Gastrocnemius medialis (tissue), 4 donors: ENCODE measurements at regions not wholly inside any gene's neighbourhood (a gene's known extent, or its start where the extent isn't known, plus 50 kb on each side); places are given as distances from the start of the nearest gene placed in this dataset.

Experiments used
- ATAC-seq, 2 donors: fragments of 150-250 bp; one replicate each; pipeline ENCODE4 v1.9.1; 2016
- DNase-seq, 2 donors: peaks; one replicate each; pipeline ENCODE4 v3.0.0-alpha.2; 2019
- H3K27ac ChIP-seq, 4 donors: fragments of 200-600 bp; sonication (generic); 1 replicate in 1 of 4; 2 replicates in 3 of 4; pipeline ENCODE4 v1.5.1; 2016 to 2018; ENCODE audit warnings: mild to moderate bottlenecking in 2 of 4, moderate library complexity in 1 of 4
- H3K27me3 ChIP-seq, 3 donors: fragments of 200-600 bp; sonication (generic) in 2 of 3; 1 replicate in 1 of 3; 2 replicates in 2 of 3; pipeline versions ENCODE4 v1.5.1 to v1.6.0; 2016 to 2019; ENCODE audit warnings: mild to moderate bottlenecking in 1 of 3, moderate library complexity in 1 of 3
- H3K36me3 ChIP-seq, 2 donors: fragments of 200-600 bp; sonication (generic) in 1 of 2; one replicate each; pipeline ENCODE4 v1.5.1; 2017 to 2018
- H3K4me1 ChIP-seq, 2 donors: fragments of 200-600 bp; sonication (generic) in 1 of 2; one replicate each; pipeline ENCODE4 v1.5.1; 2016 to 2017; ENCODE audit warnings: mild to moderate bottlenecking in 2 of 2
- H3K4me3 ChIP-seq, 4 donors: fragments of 200-600 bp; sonication (generic) in 3 of 4; 1 replicate in 1 of 4; 2 replicates in 3 of 4; pipeline ENCODE4 v1.5.1; 2016 to 2019; ENCODE audit warnings: mild to moderate bottlenecking in 2 of 4
- H3K9me3 ChIP-seq, 3 donors: fragments of 200-600 bp; sonication (generic) in 2 of 3; 1 replicate in 1 of 3; 2 replicates in 2 of 3; pipeline ENCODE4 v1.5.1; 2016 to 2019
- POLR2A ChIP-seq, 2 donors: fragments of 450-650 bp; IDR thresholded peaks; one replicate each; pipeline ENCODE4 v1.6.1; 2017; ENCODE audit warnings: antibody characterized with exemption in 2 of 2, mild to moderate bottlenecking in 2 of 2, moderate library complexity in 2 of 2
- in situ Hi-C, 4 donors: fragments of 200-750 bp; cut with MboI; loops; one replicate each; pipeline versions ENCODE4 v1.15.0 to v1.8.0; 2017; ENCODE audit warnings: low sequenced_read_pairs in 4 of 4
- intact Hi-C: fragments of 100-400 bp; cut with DNase I; formaldehyde crosslinking; loops from one replicate; pipeline ENCODE4 v1.15.1; 2023; ENCODE audit warnings: low total_unique reads
- TF ChIP-seq, protein P1 (sequence below), 5 experiments: fragments of 450-650 bp in 3 of 5; fragments of 200-600 bp in 2 of 5; sonication (generic) in 2 of 5; IDR thresholded peaks in 4 of 5; conservative IDR thresholded peaks in 1 of 5; 1 replicate in 4 of 5; 2 replicates in 1 of 5; pipeline ENCODE4 v1.5.1; 2016 to 2019; ENCODE audit warnings: antibody characterized with exemption in 5 of 5, mild to moderate bottlenecking in 3 of 5, moderate library complexity in 3 of 5

- in situ Hi-C loops (no loop called here), intact Hi-C loops (no loop called here)
- no peaks in the 10 kb centered on the region for H3K9me3 ChIP-seq
- no peak overlapping the region for H3K27ac ChIP-seq
- H3K36me3 ChIP-seq: no peaks in the 10 kb centered on the region
- DNase-seq (no peak), ATAC-seq (no peak)
- TF ChIP-seq, protein P1, sequence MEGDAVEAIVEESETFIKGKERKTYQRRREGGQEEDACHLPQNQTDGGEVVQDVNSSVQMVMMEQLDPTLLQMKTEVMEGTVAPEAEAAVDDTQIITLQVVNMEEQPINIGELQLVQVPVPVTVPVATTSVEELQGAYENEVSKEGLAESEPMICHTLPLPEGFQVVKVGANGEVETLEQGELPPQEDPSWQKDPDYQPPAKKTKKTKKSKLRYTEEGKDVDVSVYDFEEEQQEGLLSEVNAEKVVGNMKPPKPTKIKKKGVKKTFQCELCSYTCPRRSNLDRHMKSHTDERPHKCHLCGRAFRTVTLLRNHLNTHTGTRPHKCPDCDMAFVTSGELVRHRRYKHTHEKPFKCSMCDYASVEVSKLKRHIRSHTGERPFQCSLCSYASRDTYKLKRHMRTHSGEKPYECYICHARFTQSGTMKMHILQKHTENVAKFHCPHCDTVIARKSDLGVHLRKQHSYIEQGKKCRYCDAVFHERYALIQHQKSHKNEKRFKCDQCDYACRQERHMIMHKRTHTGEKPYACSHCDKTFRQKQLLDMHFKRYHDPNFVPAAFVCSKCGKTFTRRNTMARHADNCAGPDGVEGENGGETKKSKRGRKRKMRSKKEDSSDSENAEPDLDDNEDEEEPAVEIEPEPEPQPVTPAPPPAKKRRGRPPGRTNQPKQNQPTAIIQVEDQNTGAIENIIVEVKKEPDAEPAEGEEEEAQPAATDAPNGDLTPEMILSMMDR (IDR thresholded peaks at IDR 0.05 in 4 of 5, conservative IDR thresholded peaks at IDR 0.05 in 1 of 5): no peak
- no peak for TF ChIP-seq POLR2A (IDR thresholded peaks at IDR 0.05)
- H3K27me3 ChIP-seq: no peaks in the 10 kb centered on the region
- H3K4me3 ChIP-seq: no peak overlapping the region
- H3K4me1 ChIP-seq: no peaks in the 10 kb centered on the region
These were observed 185.6 kb upstream of the PRSS58 start for GRCh38 chr7:142443216-142444010.

DNA sequence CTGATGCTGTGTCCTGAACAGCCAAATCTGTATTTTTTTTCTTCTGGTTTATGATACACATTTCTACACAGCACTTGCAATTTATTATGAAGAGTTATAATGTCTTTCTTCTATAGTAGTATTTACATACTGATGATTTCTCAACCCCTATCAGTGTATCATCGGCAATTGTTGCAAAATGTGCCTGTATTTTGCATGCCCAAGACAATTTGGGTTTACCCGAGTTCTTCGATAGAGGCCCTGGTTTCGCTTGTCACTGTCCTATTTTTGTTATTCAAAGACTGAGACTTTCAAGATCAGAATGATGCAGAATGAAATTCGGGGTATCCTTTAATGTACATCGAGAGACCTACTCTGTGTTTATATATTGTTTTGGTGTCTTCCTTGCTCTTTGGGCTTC is 184.5 kb upstream of the PRSS58 start:
- no peak for DNase-seq
- TF ChIP-seq, protein P1 (IDR thresholded peaks at IDR 0.05 in 4 of 5, conservative IDR thresholded peaks at IDR 0.05 in 1 of 5): no peak
- no peak for TF ChIP-seq POLR2A (IDR thresholded peaks at IDR 0.05)
- no peaks in the 10 kb centered on the region for H3K36me3 ChIP-seq
- no peaks in the 10 kb centered on the region for H3K4me1 ChIP-seq
- H3K4me3 ChIP-seq: no peak overlapping the region
- intact Hi-C loops: no loop called here
- H3K9me3 ChIP-seq: no peaks in the 10 kb centered on the region
- no peaks in the 10 kb centered on the region for H3K27me3 ChIP-seq
- in situ Hi-C loops: no loop called here
- H3K27ac ChIP-seq: no peak overlapping the region
- no peak for ATAC-seq

GRCh38 chr7:142440906-142441411 is 183.1 kb upstream of the PRSS58 start:
- in situ Hi-C loops (no loop called here), intact Hi-C loops (no loop called here)
- H3K9me3 ChIP-seq: no peaks in the 10 kb centered on the region
- H3K27ac ChIP-seq: no peak overlapping the region
- H3K36me3 ChIP-seq: no peaks in the 10 kb centered on the region
- no peak overlapping the region for H3K4me3 ChIP-seq
- no peaks in the 10 kb centered on the region for H3K27me3 ChIP-seq
- ATAC-seq (no peak), DNase-seq (no peak)
- TF ChIP-seq, protein P1 (IDR thresholded peaks at IDR 0.05 in 4 of 5, conservative IDR thresholded peaks at IDR 0.05 in 1 of 5): no peak
- no peak for TF ChIP-seq POLR2A (IDR thresholded peaks at IDR 0.05)
- no peaks in the 10 kb centered on the region for H3K4me1 ChIP-seq

GRCh38 chr7:142440219-142440905 is 182.5 kb upstream of the PRSS58 start:
- Histone ChIP-seq H3K9me3 (no peaks in the 10 kb centered on the region), H3K36me3 (no peaks in the 10 kb centered on the region), H3K4me3 (no peak overlapping the region), H3K4me1 (no peaks in the 10 kb centered on the region), H3K27ac (no peak overlapping the region), H3K27me3 (no peaks in the 10 kb centered on the region)
- in situ Hi-C loops: no loop called here
- no peak for ATAC-seq
- no peak for TF ChIP-seq POLR2A (IDR thresholded peaks at IDR 0.05)
- TF ChIP-seq, protein P1 (IDR thresholded peaks at IDR 0.05 in 4 of 5, conservative IDR thresholded peaks at IDR 0.05 in 1 of 5): no peak
- DNase-seq: no peak
- intact Hi-C loops: no loop called here
